Fibroblast of lung (primary cell): ENCODE measurements at regions not wholly inside any gene's neighbourhood (a gene's known extent, or its start where the extent isn't known, plus 50 kb on each side); places are given as distances from the start of the nearest gene placed in this dataset.

Experiments
- DNase-seq, 2 donors: peaks; one replicate each; pipeline versions ENCODE4 v3.0.0 to v3.0.0-alpha.2; 2010; ENCODE audit warnings: low read depth in 2 of 2
- H2AFZ ChIP-seq: 2 replicates; pipeline ENCODE4 v1.5.1; 2012; ENCODE audit warnings: low read length, control low read depth, inconsistent platforms
- H3K27ac ChIP-seq: 2 replicates; pipeline ENCODE4 v1.5.1; 2011; ENCODE audit warnings: low read length, control low read depth; ENCODE audit not compliant: insufficient read depth
- H3K27me3 ChIP-seq: 2 replicates; pipeline ENCODE4 v1.5.1; 2011; ENCODE audit warnings: mild to moderate bottlenecking, low read length; ENCODE audit not compliant: control insufficient read depth, insufficient read depth
- H3K36me3 ChIP-seq: 2 replicates; pipeline ENCODE4 v1.5.1; 2011; ENCODE audit warnings: low read length; ENCODE audit not compliant: control insufficient read depth, insufficient read depth
- H3K4me1 ChIP-seq: 2 replicates; pipeline ENCODE4 v1.5.1; 2011; ENCODE audit warnings: low read length; ENCODE audit not compliant: control insufficient read depth, insufficient read depth; ENCODE audit errors: extremely low read depth
- H3K4me2 ChIP-seq: 2 replicates; pipeline ENCODE4 v1.5.1; 2011; ENCODE audit warnings: low read length, control low read depth; ENCODE audit not compliant: insufficient read depth; ENCODE audit errors: extremely low read depth
- H3K4me3 ChIP-seq, 4 experiments: fragments of 200-600 bp in 1 of 4; sonication (generic) in 1 of 4; replicated peaks in 1 of 4; 2 replicates each; pipeline ENCODE4 v1.5.1; 2011 to 2016; ENCODE audit warnings: low read length in 4 of 4, low read depth in 3 of 4, mild to moderate bottlenecking in 3 of 4, control low read depth in 2 of 4, inconsistent platforms in 1 of 4, mixed read lengths in 1 of 4; ENCODE audit not compliant: insufficient read depth in 1 of 4; ENCODE audit errors: control extremely low read depth in 1 of 4
- H3K79me2 ChIP-seq: 2 replicates; pipeline ENCODE4 v1.5.1; 2012; ENCODE audit warnings: mild to moderate bottlenecking, low read length, inconsistent platforms; ENCODE audit not compliant: control insufficient read depth, insufficient read depth
- H3K9ac ChIP-seq: 2 replicates; pipeline ENCODE4 v1.5.1; 2011; ENCODE audit warnings: mild to moderate bottlenecking, low read length, control low read depth; ENCODE audit not compliant: insufficient read depth
- H3K9me3 ChIP-seq: 2 replicates; pipeline ENCODE4 v1.5.1; 2012; ENCODE audit warnings: low read depth, low read length; ENCODE audit not compliant: control insufficient read depth, insufficient read depth
- H4K20me1 ChIP-seq: 2 replicates; pipeline ENCODE4 v1.5.1; 2011; ENCODE audit warnings: low read length; ENCODE audit not compliant: control insufficient read depth, insufficient read depth; ENCODE audit errors: extremely low read depth
- EZH2 ChIP-seq: IDR thresholded peaks from 2 replicates; pipeline ENCODE4 v1.5.1; 2012; ENCODE audit warnings: low read length, control low read depth, mild to moderate bottlenecking; ENCODE audit errors: missing control alignments
- TF ChIP-seq, protein P1 (sequence below), 2 donors: IDR thresholded peaks in 1 of 2; conservative IDR thresholded peaks in 1 of 2; 1 replicate in 1 of 2; 2 replicates in 1 of 2; pipeline ENCODE4 v1.5.1; 2011 to 2012; ENCODE audit warnings: low read length in 2 of 2, control low read depth in 1 of 2, inconsistent platforms in 1 of 2, low read depth in 1 of 2, mild to moderate bottlenecking in 1 of 2

GRCh38 chr20:11522366-11522741 is 395.3 kb upstream of the BTBD3 start:
- Histone ChIP-seq H3K4me2 (no peak overlapping the region), H3K79me2 (no peaks in the 10 kb centered on the region), H3K27ac (no peak overlapping the region), H3K4me3 (no peak overlapping the region), H3K4me1 (no peaks in the 10 kb centered on the region), H4K20me1 (no peaks in the 10 kb centered on the region), H3K27me3 (no peaks in the 10 kb centered on the region), H3K36me3 (no peaks in the 10 kb centered on the region), H3K9ac (no peak overlapping the region), H3K9me3 (no peaks in the 10 kb centered on the region), H2AFZ (no peak overlapping the region)
- TF ChIP-seq EZH2, result no peak
- TF ChIP-seq, protein P1, sequence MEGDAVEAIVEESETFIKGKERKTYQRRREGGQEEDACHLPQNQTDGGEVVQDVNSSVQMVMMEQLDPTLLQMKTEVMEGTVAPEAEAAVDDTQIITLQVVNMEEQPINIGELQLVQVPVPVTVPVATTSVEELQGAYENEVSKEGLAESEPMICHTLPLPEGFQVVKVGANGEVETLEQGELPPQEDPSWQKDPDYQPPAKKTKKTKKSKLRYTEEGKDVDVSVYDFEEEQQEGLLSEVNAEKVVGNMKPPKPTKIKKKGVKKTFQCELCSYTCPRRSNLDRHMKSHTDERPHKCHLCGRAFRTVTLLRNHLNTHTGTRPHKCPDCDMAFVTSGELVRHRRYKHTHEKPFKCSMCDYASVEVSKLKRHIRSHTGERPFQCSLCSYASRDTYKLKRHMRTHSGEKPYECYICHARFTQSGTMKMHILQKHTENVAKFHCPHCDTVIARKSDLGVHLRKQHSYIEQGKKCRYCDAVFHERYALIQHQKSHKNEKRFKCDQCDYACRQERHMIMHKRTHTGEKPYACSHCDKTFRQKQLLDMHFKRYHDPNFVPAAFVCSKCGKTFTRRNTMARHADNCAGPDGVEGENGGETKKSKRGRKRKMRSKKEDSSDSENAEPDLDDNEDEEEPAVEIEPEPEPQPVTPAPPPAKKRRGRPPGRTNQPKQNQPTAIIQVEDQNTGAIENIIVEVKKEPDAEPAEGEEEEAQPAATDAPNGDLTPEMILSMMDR (conservative IDR thresholded peaks at IDR 0.05 in 1 of 2, IDR thresholded peaks at IDR 0.05 in 1 of 2; ENCODE audit: low read depth in 1 of 2, low read length in 2 of 2), result no peak
- peak in 1 of 2 donors; percentile 64 for DNase-seq

GRCh38 chr20:11529047-11529446 is 388.6 kb upstream of the BTBD3 start:
- H3K27me3 ChIP-seq, result no peaks in the 10 kb centered on the region
- H2AFZ ChIP-seq, result no peak overlapping the region
- H3K4me2 ChIP-seq, result no peak overlapping the region
- H3K9me3 ChIP-seq, result no peaks in the 10 kb centered on the region
- H4K20me1 ChIP-seq, result no peaks in the 10 kb centered on the region
- H3K9ac ChIP-seq, result no peak overlapping the region
- no peak overlapping the region for H3K27ac ChIP-seq
- no peaks in the 10 kb centered on the region for H3K4me1 ChIP-seq
- no peak for TF ChIP-seq EZH2
- TF ChIP-seq, protein P1 (conservative IDR thresholded peaks at IDR 0.05 in 1 of 2, IDR thresholded peaks at IDR 0.05 in 1 of 2; ENCODE audit: low read depth in 1 of 2, low read length in 2 of 2), result no peak
- no peak for DNase-seq
- no peaks in the 10 kb centered on the region for H3K79me2 ChIP-seq
- H3K4me3 ChIP-seq, result no peak overlapping the region
- no peaks in the 10 kb centered on the region for H3K36me3 ChIP-seq

- Histone ChIP-seq H3K4me1 (no peaks in the 10 kb centered on the region), H3K4me3 (no peak overlapping the region), H3K27me3 (no peaks in the 10 kb centered on the region), H3K79me2 (no peaks in the 10 kb centered on the region), H4K20me1 (no peaks in the 10 kb centered on the region), H3K27ac (no peak overlapping the region), H3K9ac (no peak overlapping the region), H3K9me3 (no peaks in the 10 kb centered on the region), H3K36me3 (no peaks in the 10 kb centered on the region), H2AFZ (no peak overlapping the region), H3K4me2 (no peak overlapping the region)
- DNase-seq, result no peak
- no peak for TF ChIP-seq EZH2
- TF ChIP-seq, protein P1 (conservative IDR thresholded peaks at IDR 0.05 in 1 of 2, IDR thresholded peaks at IDR 0.05 in 1 of 2; ENCODE audit: low read depth in 1 of 2, low read length in 2 of 2), result no peak
Measured at GRCh38 chr20:11537032-11537431, 380.7 kb upstream of the BTBD3 start.
